A549 (cell line): ENCODE measurements at regions not wholly inside any gene's neighbourhood (a gene's known extent, or its start where the extent isn't known, plus 50 kb on each side); places are given as distances from the start of the nearest gene placed in this dataset.

ENCODE experiments used
- ATAC-seq, 2 experiments: fragments of 200-7000 bp in 1 of 2; fragments of >200 bp in 1 of 2; cut with Nextera tagmentation in 1 of 2; cut with Tn5 transposase in 1 of 2; 3 replicates each; pipeline versions ENCODE4 v1.8.0 to v1.9.1; 2018 to 2020; ENCODE audit warnings: mild to moderate bottlenecking in 1 of 2, moderate library complexity in 1 of 2
- CTCF ChIA-PET: fragments of 300-600 bp; sonication (Branson Sonifier 250); formaldehyde crosslinking; extraction: SDS; loops from one replicate; lab custom pipeline; 2021; ENCODE audit warnings: antibody characterized with exemption, inconsistent platforms; lab: Yijun Ruan, JAX
- POLR2A ChIA-PET: fragments of 350-600 bp; formaldehyde crosslinking; extraction: SDS; loops from one replicate; lab custom pipeline; 2021; ENCODE audit warnings: antibody characterized with exemption, inconsistent platforms; lab: Yijun Ruan, JAX
- DNase-seq, 2 experiments: peaks; one replicate each; pipeline versions ENCODE4 v3.0.0 to v3.0.0-alpha.2; 2011 to 2016; ENCODE audit warnings: low read depth in 1 of 2, low spot score in 1 of 2
- FAIRE-seq: peaks from 2 replicates; lab custom pipeline; 2011; peaks lifted over from hg19 to GRCh38; lab: Jason Lieb, UNC
- H3K27ac ChIP-seq, 2 experiments: fragments of >200 bp; sonication (Bioruptor Twin); formaldehyde crosslinking; 3 replicates each; pipeline ENCODE4 v1.5.1; 2016 to 2017
- H3K4me1 ChIP-seq: fragments of >200 bp; sonication (Bioruptor Twin); formaldehyde crosslinking; 3 replicates; pipeline ENCODE4 v1.6.1; 2016
- H3K4me2 ChIP-seq: fragments of >200 bp; sonication (Bioruptor Twin); formaldehyde crosslinking; 3 replicates; pipeline ENCODE4 v1.6.1; 2016
- H3K4me3 ChIP-seq: fragments of >200 bp; sonication (Bioruptor Twin); formaldehyde crosslinking; 3 replicates; pipeline ENCODE4 v1.5.1; 2016
- H3K9me3 ChIP-seq: fragments of >200 bp; sonication (Bioruptor Twin); formaldehyde crosslinking; 3 replicates; pipeline ENCODE4 v1.6.1; 2016
- BCL3 ChIP-seq: fragments of >200 bp; sonication (Bioruptor Twin); formaldehyde crosslinking; IDR thresholded peaks from 3 replicates; pipeline ENCODE4 v1.6.1; 2016
- CBX8 ChIP-seq: fragments of 200-600 bp; sonication (generic); IDR thresholded peaks from 2 replicates; pipeline ENCODE4 v1.6.1; 2016
- CHD2 ChIP-seq: fragments of 150-350 bp; IDR thresholded peaks from 2 replicates; pipeline ENCODE4 v1.6.1; 2014; ENCODE audit warnings: low read length; ENCODE audit not compliant: partially characterized antibody
- E2F6 ChIP-seq: IDR thresholded peaks from 2 replicates; pipeline ENCODE4 v1.6.1; 2012; ENCODE audit warnings: low read depth, borderline replicate concordance
- EHF ChIP-seq: fragments of 250-450 bp; sonication (Bioruptor Pico); IDR thresholded peaks from 2 replicates; pipeline ENCODE4 v1.5.0; 2020; ENCODE audit warnings: mild to moderate bottlenecking
- EHMT2 ChIP-seq: fragments of 200-600 bp; sonication (generic); IDR thresholded peaks from 2 replicates; pipeline ENCODE4 v1.6.1; 2016; ENCODE audit warnings: antibody characterized with exemption, low read depth, mild to moderate bottlenecking, moderate library complexity
- EP300 ChIP-seq, 2 experiments: fragments of >200 bp; sonication (Bioruptor Twin); formaldehyde crosslinking; IDR thresholded peaks; 2 replicates in 1 of 2; 3 replicates in 1 of 2; pipeline ENCODE4 v1.6.1; 2016 to 2017
- ESRRA ChIP-seq: fragments of 150-350 bp; IDR thresholded peaks from 2 replicates; pipeline ENCODE4 v1.6.1; 2014; ENCODE audit warnings: mild to moderate bottlenecking, low read length, borderline replicate concordance
- FOSB ChIP-seq: fragments of 250-450 bp; sonication (Bioruptor Pico); IDR thresholded peaks from 2 replicates; pipeline ENCODE4 v1.5.0; 2020; ENCODE audit warnings: mild to moderate bottlenecking, moderate library complexity
- FOSL2 ChIP-seq, 2 experiments: fragments of 450-650 bp in 1 of 2; fragments of >200 bp in 1 of 2; sonication (Bioruptor Twin) in 1 of 2; formaldehyde crosslinking; IDR thresholded peaks; 2 replicates each; pipeline versions ENCODE4 v1.5.0 to v1.6.1; 2016 to 2020; ENCODE audit warnings: mild to moderate bottlenecking in 1 of 2, moderate library complexity in 1 of 2
- HES2 ChIP-seq: fragments of >200 bp; sonication (Bioruptor Twin); formaldehyde crosslinking; IDR thresholded peaks from 2 replicates; pipeline ENCODE4 v1.6.1; 2016
- HOXA7 ChIP-seq: fragments of 250-450 bp; sonication (Bioruptor Pico); IDR thresholded peaks from 2 replicates; pipeline ENCODE4 v1.5.0; 2020; ENCODE audit warnings: mild to moderate bottlenecking, moderate library complexity
- HOXB13 ChIP-seq: fragments of 250-450 bp; sonication (Bioruptor Pico); IDR thresholded peaks from 2 replicates; pipeline ENCODE4 v1.5.0; 2020; ENCODE audit warnings: low read depth, mild to moderate bottlenecking, moderate library complexity
- JUNB ChIP-seq: fragments of >200 bp; sonication (Bioruptor Twin); formaldehyde crosslinking; IDR thresholded peaks from 2 replicates; pipeline ENCODE4 v1.6.1; 2016
- KDM1A ChIP-seq: fragments of 200-600 bp; sonication (generic); IDR thresholded peaks from 2 replicates; pipeline ENCODE4 v1.6.1; 2016; ENCODE audit warnings: low read depth, mild to moderate bottlenecking
- MAX ChIP-seq: IDR thresholded peaks from 2 replicates; pipeline ENCODE4 v1.6.1; 2012
- MAZ ChIP-seq: fragments of 150-350 bp; IDR thresholded peaks from 2 replicates; pipeline ENCODE4 v1.6.1; 2014; ENCODE audit warnings: antibody characterized with exemption, low read depth, low read length, borderline replicate concordance
- MYC ChIP-seq: IDR thresholded peaks from 2 replicates; pipeline ENCODE4 v1.6.1; 2012; ENCODE audit warnings: mild to moderate bottlenecking, inconsistent platforms, low read length, improper control_type of control experiment, borderline replicate concordance
- POLR2A ChIP-seq: IDR thresholded peaks from 2 replicates; pipeline ENCODE4 v1.6.1; 2012; ENCODE audit warnings: mild to moderate bottlenecking, low read length
- POLR2AphosphoS2 ChIP-seq: conservative IDR thresholded peaks from 2 replicates; pipeline ENCODE4 v1.6.1; 2012; ENCODE audit warnings: low read length, improper control_type of control experiment, inconsistent platforms
- RCOR1 ChIP-seq: fragments of 150-350 bp; IDR thresholded peaks from 2 replicates; pipeline ENCODE4 v1.6.1; 2014; ENCODE audit warnings: antibody characterized with exemption, low read length, low read depth
- TP53 ChIP-seq: fragments of 250-450 bp; sonication (Bioruptor Pico); IDR thresholded peaks from 2 replicates; pipeline ENCODE4 v1.5.0; 2021; ENCODE audit warnings: mild to moderate bottlenecking, moderate library complexity
- ZSCAN20 ChIP-seq: fragments of 250-450 bp; sonication (Bioruptor Pico); IDR thresholded peaks from 2 replicates; pipeline ENCODE4 v1.8.0; 2022; ENCODE audit warnings: mild to moderate bottlenecking, moderate library complexity
- WGBS: methylation state at CpG from one replicate; pipeline ENCODE4 v1.1.6; 2017; ENCODE audit errors: missing lambda C conversion rate; 5-methylcytosine and 5-hydroxymethylcytosine counted together

GRCh38 chr18:45398448-45398847 is 216.8 kb upstream of the SLC14A2 start:
- Histone ChIP-seq H3K27ac (no peak overlapping the region), H3K4me3 (no peak overlapping the region), H3K9me3 (no peaks in the 10 kb centered on the region), H3K4me1 (no peaks in the 10 kb centered on the region), H3K4me2 (no peak overlapping the region)
- DNase-seq (no peak), FAIRE-seq (no peak), ATAC-seq (no peak)
- TF ChIP-seq HOXA7 (no peak), HES2 (no peak), KDM1A (no peak), RCOR1 (no peak)
- CTCF ChIA-PET: interaction anchor here (1.3 kb wide), 1 partner anchor 9 kb away, joined by 3 read pairs; no protein-coding TSS in a partner anchor
- POLR2A ChIA-PET: no interaction called here
- WGBS: 35% methylated on average over 3 of the region's 3 CpGs

- DNase-seq: no peak
- FAIRE-seq: no peak
- Histone ChIP-seq H3K4me2 (no peak overlapping the region), H3K4me1 (no peaks in the 10 kb centered on the region), H3K27ac (no peak overlapping the region), H3K4me3 (no peak overlapping the region), H3K9me3 (no peaks in the 10 kb centered on the region)
- POLR2A ChIA-PET: no interaction called here
- ATAC-seq: no peak
- WGBS: 13% methylated on average over 2 of the region's 2 CpGs
- CTCF ChIA-PET: interaction anchor here (1.3 kb wide), 1 partner anchor 9 kb away, joined by 3 read pairs; no protein-coding TSS in a partner anchor
- TF ChIP-seq POLR2A (no peak), BCL3 (no peak), HOXA7 (no peak), FOSB (CRISPR knock-in tag) (no peak), MYC (no peak), POLR2AphosphoS2 (no peak)
These were observed 216.1 kb upstream of the SLC14A2 start for GRCh38 chr18:45399146-45399545.

GRCh38 chr18:45399643-45400042 is 215.6 kb upstream of the SLC14A2 start:
- Histone ChIP-seq H3K27ac (no peak overlapping the region), H3K4me1 (no peaks in the 10 kb centered on the region), H3K9me3 (no peaks in the 10 kb centered on the region), H3K4me2 (no peak overlapping the region), H3K4me3 (no peak overlapping the region)
- POLR2A ChIA-PET: no interaction called here
- 7% methylated on average over 1 of the region's 1 CpG for WGBS
- no peak for ATAC-seq
- no peak for FAIRE-seq
- no peak for DNase-seq
- CTCF ChIA-PET: interaction anchor here (1.3 kb wide), 1 partner anchor 10 kb away, joined by 3 read pairs; no protein-coding TSS in a partner anchor
- TF ChIP-seq ZSCAN20 (no peak), EHF (CRISPR knock-in tag) (no peak), ESRRA (no peak), MAX (no peak), EP300 (IDR thresholded peaks at IDR 0.05) (no peak), CHD2 (no peak), FOSL2 (IDR thresholded peaks at IDR 0.05) (no peak), FOSL2 (CRISPR knock-in tag; IDR thresholded peaks at IDR 0.05) (no peak), E2F6 (no peak), HOXB13 (CRISPR knock-in tag) (no peak), HES2 (no peak), CBX8 (no peak), KDM1A (no peak), POLR2AphosphoS2 (no peak), MAZ (no peak), TP53 (CRISPR knock-in tag) (no peak), JUNB (no peak), EHMT2 (no peak)
